CD4-positive, alpha-beta memory T cell (primary cell): ENCODE measurements at regions not wholly inside any gene's neighbourhood (a gene's known extent, or its start where the extent isn't known, plus 50 kb on each side); places are given as distances from the start of the nearest gene placed in this dataset.

Experiments
- CTCF ChIA-PET: fragments of 350-600 bp; sonication (Branson Sonifier 250); formaldehyde crosslinking; loops from one replicate; lab custom pipeline; 2021; ENCODE audit warnings: inconsistent platforms; ENCODE audit not compliant: partially characterized antibody; lab: Charles Lee
- POLR2A ChIA-PET: fragments of 350-600 bp; sonication (Branson Sonifier 250); formaldehyde crosslinking; loops from one replicate; lab custom pipeline; 2021; ENCODE audit not compliant: partially characterized antibody; lab: Charles Lee
- DNase-seq, 5 donors: peaks; one replicate each; pipeline versions ENCODE4 v3.0.0 to v3.0.0-alpha.2; 2020 to 2022; ENCODE audit warnings: mixed read lengths in 1 of 5
- H3K27ac ChIP-seq: one replicate; pipeline ENCODE4 v1.7.0; 2013; ENCODE audit warnings: low read depth, low read length
- H3K27me3 ChIP-seq: 2 replicates; pipeline ENCODE4 v1.7.0; 2013; ENCODE audit warnings: mild to moderate bottlenecking, low read length, moderate library complexity; ENCODE audit not compliant: insufficient read depth
- H3K36me3 ChIP-seq: 2 replicates; pipeline ENCODE4 v1.7.0; 2013; ENCODE audit warnings: mild to moderate bottlenecking, low read length, moderate library complexity; ENCODE audit not compliant: insufficient read depth
- H3K4me1 ChIP-seq: 2 replicates; pipeline ENCODE4 v1.7.0; 2013; ENCODE audit warnings: mild to moderate bottlenecking, low read length, moderate library complexity; ENCODE audit not compliant: insufficient read depth
- H3K4me3 ChIP-seq, 2 donors: one replicate each; pipeline ENCODE4 v1.7.0; 2013; ENCODE audit warnings: low read length in 2 of 2, mild to moderate bottlenecking in 1 of 2
- H3K9me3 ChIP-seq, 2 donors: one replicate each; pipeline ENCODE4 v1.7.0; 2013; ENCODE audit warnings: low read length in 2 of 2, control low read depth in 1 of 2; ENCODE audit not compliant: control insufficient read depth in 1 of 2
- H3K27ac Mint-ChIP-seq, 7 donors: one replicate each; pipeline ENCODE4 v1.8.0; 2020 to 2021; ENCODE audit warnings: mixed read lengths in 7 of 7, mild to moderate bottlenecking in 6 of 7, inconsistent platforms in 3 of 7, moderate library complexity in 3 of 7
- H3K27me3 Mint-ChIP-seq, 2 donors: one replicate each; pipeline ENCODE4 v1.8.0; 2020 to 2021; ENCODE audit warnings: mixed read lengths in 2 of 2
- H3K36me3 Mint-ChIP-seq, 2 donors: one replicate each; pipeline ENCODE4 v1.8.0; 2020 to 2021; ENCODE audit warnings: mixed read lengths in 2 of 2, inconsistent platforms in 1 of 2, mild to moderate bottlenecking in 1 of 2
- H3K4me1 Mint-ChIP-seq, 4 donors: one replicate each; pipeline ENCODE4 v1.8.0; 2020 to 2021; ENCODE audit warnings: mixed read lengths in 4 of 4, mild to moderate bottlenecking in 1 of 4
- H3K4me3 Mint-ChIP-seq, 8 donors: one replicate each; pipeline ENCODE4 v1.8.0; 2020 to 2021; ENCODE audit warnings: mixed read lengths in 8 of 8, mild to moderate bottlenecking in 7 of 8, moderate library complexity in 6 of 8, inconsistent platforms in 3 of 8
- H3K9me3 Mint-ChIP-seq, 8 donors: one replicate each; pipeline ENCODE4 v1.8.0; 2020 to 2021; ENCODE audit warnings: mixed read lengths in 8 of 8, mild to moderate bottlenecking in 5 of 8, inconsistent platforms in 3 of 8, moderate library complexity in 1 of 8
- intact Hi-C: fragments of 100-400 bp; cut with micrococcal nuclease; formaldehyde crosslinking; loops from one replicate; pipeline ENCODE4 v1.15.1; 2023

DNA sequence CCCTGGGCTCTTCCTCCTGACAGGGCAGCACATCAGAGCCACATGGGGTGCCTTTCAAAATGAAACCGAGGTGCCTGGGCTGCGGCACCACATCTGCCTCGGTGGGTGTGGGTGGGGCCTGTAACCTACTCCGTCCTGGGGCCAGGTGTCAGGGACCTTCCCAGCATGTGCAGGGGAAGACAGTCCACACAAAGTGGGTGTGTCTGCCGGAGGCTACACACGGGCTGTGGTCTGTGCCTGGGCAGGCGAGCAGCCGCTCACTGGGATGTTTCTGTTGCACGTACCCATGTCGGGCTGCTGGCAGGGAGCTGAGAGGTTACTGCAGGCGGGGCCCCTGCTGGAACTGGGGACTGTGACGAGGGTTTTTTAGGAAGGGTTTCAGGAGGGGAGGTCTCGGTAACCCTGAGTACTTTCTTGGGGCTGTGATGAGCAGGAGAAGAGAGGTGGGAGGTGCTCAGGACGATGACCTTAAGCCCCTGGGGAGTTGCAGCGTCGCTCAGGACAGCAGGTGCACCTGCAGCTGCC lies 351.2 kb downstream of the SEC14L1 start:
- Histone ChIP-seq H3K27ac (no peak overlapping the region), H3K4me1 (peaks cover 42% of the 10 kb centered on the region), H3K36me3 (peaks cover 83% of the 10 kb centered on the region), H3K27me3 (no peaks in the 10 kb centered on the region), H3K4me3 (no peak overlapping the region), H3K9me3 (no peaks in the 10 kb centered on the region)
- Mint-ChIP-seq H3K27me3 (no peaks in the 10 kb centered on the region), H3K4me3 (peak overlapping the region in 2 of 8 donors; percentile 13 to 63), H3K4me1 (peaks cover 8 to 61% (median 17%) of the 10 kb centered on the region in 4 donors), H3K27ac (peak overlapping the region; percentile 47 to 87 (median 70)), H3K36me3 (peaks cover 21 to 60% of the 10 kb centered on the region in 2 donors), H3K9me3 (no peaks in the 10 kb centered on the region)
- POLR2A ChIA-PET: interaction anchor here (1.1 to 8.4 kb wide), 16 partner anchors 10 to 160 kb away, joined by 3 to 74 read pairs (median 8); no protein-coding TSS in a partner anchor
- CTCF ChIA-PET: interaction anchor here (0.7 to 9.8 kb wide), 4 partner anchors 15 to 161 kb away, joined by 3 to 144 read pairs (median 7); no protein-coding TSS in a partner anchor
- intact Hi-C loops: loop anchor here (5.0 kb wide), 1 partner anchor 35 kb away; no protein-coding TSS in a partner anchor
- DNase-seq: peak in 2 of 5 donors; percentile 35 to 56

DNA sequence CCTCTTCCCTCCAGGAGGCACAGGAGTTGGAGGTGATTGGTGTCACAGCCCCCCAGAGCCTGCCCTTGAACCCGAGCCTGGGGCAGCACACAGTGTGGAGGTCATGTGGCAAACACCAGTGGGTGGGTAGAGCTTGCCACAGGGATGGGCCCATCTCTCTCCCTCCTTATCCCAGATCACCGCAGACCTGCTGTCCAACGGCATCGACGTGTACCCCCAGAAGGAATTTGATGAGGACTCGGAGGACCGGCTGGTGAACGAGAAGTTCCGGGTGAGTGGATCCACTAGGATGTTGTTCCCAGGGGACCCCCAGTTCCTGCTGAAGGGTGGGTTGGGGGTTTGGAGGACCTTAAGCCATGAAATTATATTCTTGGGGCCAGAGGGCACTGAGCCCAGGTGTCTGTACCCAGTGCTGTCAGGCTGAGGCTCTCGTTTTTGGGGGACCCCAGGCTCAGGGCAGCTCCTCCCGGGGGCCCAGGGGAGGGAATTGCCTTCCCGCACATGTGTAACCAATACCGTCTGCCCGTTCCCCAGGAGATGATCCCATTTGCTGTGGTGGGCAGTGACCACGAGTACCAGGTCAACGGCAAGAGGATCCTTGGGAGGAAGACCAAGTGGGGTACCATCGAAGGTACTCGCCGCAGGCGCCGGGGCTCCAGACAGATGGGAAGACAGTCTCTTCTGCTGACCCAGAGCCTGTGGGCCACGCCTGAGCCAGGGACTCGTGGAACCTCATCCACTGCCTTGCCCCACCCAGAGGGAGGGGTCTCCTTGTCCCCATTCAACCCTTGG lies 351.9 kb downstream of the SEC14L1 start:
- Histone ChIP-seq H3K4me1 (peaks cover 42% of the 10 kb centered on the region), H3K4me3 (no peak overlapping the region), H3K27me3 (no peaks in the 10 kb centered on the region), H3K9me3 (no peaks in the 10 kb centered on the region), H3K36me3 (peaks cover 83% of the 10 kb centered on the region), H3K27ac (no peak overlapping the region)
- intact Hi-C loops: loop anchor here (5.0 kb wide), 1 partner anchor 35 kb away; no protein-coding TSS in a partner anchor
- peak overlapping the region in 1 of 8 donors; percentile 13 for H3K4me3 Mint-ChIP-seq
- CTCF ChIA-PET: interaction anchor here (0.7 to 9.8 kb wide), 6 partner anchors 15 to 163 kb away, joined by 3 to 144 read pairs (median 7); no protein-coding TSS in a partner anchor
- no peak for DNase-seq
- no peaks in the 10 kb centered on the region for H3K9me3 Mint-ChIP-seq
- peaks cover 21 to 57% of the 10 kb centered on the region in 2 donors for H3K36me3 Mint-ChIP-seq
- peak overlapping the region in 6 of 7 donors; percentile 46 to 87 (median 64) for H3K27ac Mint-ChIP-seq
- H3K4me1 Mint-ChIP-seq: peaks cover 8 to 61% (median 17%) of the 10 kb centered on the region in 4 donors
- no peaks in the 10 kb centered on the region for H3K27me3 Mint-ChIP-seq
- POLR2A ChIA-PET: interaction anchor here (0.6 to 8.4 kb wide), 19 partner anchors 9 to 161 kb away, joined by 3 to 74 read pairs (median 5); no protein-coding TSS in a partner anchor

DNA sequence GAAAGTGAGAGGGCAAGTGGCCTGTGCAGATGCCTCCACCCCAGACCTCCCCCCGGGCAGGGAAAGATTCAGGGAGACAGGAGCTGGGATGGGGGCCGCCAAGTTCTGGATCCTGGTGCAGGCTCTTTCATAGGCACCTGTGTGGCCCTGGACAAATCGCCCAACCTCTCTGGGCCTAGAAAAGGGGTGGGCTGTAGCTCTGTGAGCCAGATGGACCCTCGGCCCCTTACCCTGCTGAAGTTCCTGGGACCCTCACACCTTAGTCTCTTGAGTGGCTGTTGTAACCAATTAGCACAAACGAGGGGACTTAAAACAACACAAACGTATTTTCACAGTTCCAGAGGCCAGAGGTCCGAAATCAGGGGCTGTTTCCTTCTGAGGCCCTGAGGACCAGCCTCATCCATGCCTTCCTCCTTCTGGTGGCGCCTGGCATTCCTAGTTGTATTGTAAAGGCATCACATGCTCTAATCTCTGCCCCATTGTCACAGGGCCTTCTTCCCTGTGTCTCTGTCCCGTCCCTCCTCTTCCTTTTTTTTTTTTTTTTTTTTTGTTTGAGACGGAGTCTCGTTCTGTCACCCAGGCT lies 352.6 kb downstream of the SEC14L1 start:
- H3K4me1 ChIP-seq: peaks cover 42% of the 10 kb centered on the region
- intact Hi-C loops: loop anchor here (5.0 kb wide), 1 partner anchor 36 kb away; no protein-coding TSS in a partner anchor
- Mint-ChIP-seq H3K36me3 (peaks cover 17 to 52% of the 10 kb centered on the region in 2 donors), H3K4me1 (peaks cover 8 to 61% (median 17%) of the 10 kb centered on the region in 4 donors), H3K27me3 (no peaks in the 10 kb centered on the region), H3K4me3 (peak overlapping the region in 1 of 8 donors; percentile 20), H3K9me3 (no peaks in the 10 kb centered on the region), H3K27ac (peak overlapping the region in 5 of 7 donors; percentile 25 to 89 (median 46))
- H3K36me3 ChIP-seq: peaks cover 79% of the 10 kb centered on the region
- no peak overlapping the region for H3K4me3 ChIP-seq
- no peaks in the 10 kb centered on the region for H3K27me3 ChIP-seq
- POLR2A ChIA-PET: interaction anchor here (0.6 to 8.4 kb wide), 16 partner anchors 11 to 122 kb away, joined by 3 to 74 read pairs (median 7); no protein-coding TSS in a partner anchor
- H3K9me3 ChIP-seq: no peaks in the 10 kb centered on the region
- no peak for DNase-seq
- no peak overlapping the region for H3K27ac ChIP-seq
- CTCF ChIA-PET: interaction anchor here (1.3 to 9.8 kb wide), 6 partner anchors 50 to 163 kb away, joined by 3 to 144 read pairs (median 9); no protein-coding TSS in a partner anchor

DNA sequence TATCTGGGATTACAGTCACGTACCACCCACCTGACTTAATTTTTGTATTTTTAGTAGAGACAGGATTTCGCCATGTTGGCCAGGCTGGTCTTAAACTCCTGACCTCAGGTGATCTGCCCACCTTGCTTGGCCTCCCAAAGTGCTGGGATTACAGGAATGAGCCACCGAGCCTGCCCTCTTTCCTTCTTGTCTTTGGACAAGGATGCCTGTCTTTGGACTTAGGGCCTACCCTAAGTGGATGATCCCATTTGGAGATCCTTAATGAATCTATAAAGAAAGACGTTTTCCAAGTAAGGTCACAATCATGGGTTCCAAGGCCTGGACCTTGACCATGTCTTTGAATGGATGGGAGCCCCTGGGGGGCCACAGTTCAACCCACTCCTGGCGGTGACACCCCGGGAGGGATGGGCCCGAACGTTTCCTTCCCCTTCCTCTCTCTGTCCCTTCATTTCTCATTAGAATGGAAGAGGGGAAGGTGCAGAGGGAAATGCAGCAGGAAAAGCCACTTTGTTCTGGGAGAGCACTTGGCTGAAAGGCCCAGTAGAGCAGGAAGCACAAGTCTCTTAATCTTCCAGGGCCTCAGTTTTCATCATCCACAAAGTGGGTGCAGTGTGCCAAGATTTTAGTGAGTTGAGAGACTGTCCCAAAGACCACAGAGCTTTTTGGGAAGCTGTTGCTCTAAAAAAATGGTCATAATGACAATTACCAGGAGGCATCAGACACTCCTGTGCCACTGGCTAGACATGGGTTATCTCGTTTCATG lies 353.3 kb downstream of the SEC14L1 start:
- peaks cover 8 to 53% (median 17%) of the 10 kb centered on the region in 4 donors for H3K4me1 Mint-ChIP-seq
- H3K9me3 Mint-ChIP-seq: no peaks in the 10 kb centered on the region
- no peaks in the 10 kb centered on the region for H3K27me3 ChIP-seq
- POLR2A ChIA-PET: interaction anchor here (0.7 to 8.4 kb wide), 38 partner anchors 12 to 169 kb away, joined by 3 to 74 read pairs (median 6); no protein-coding TSS in a partner anchor
- peaks cover 15 to 44% of the 10 kb centered on the region in 2 donors for H3K36me3 Mint-ChIP-seq
- H3K4me3 ChIP-seq: no peak overlapping the region
- intact Hi-C loops: loop anchor here (1.0 to 5.0 kb wide), 2 partner anchors 37 to 163 kb away; no protein-coding TSS in a partner anchor
- DNase-seq: no peak
- CTCF ChIA-PET: interaction anchor here (0.7 to 9.8 kb wide), 30 partner anchors 12 to 547 kb away, joined by 3 to 144 read pairs (median 5); no protein-coding TSS in a partner anchor
- H3K36me3 ChIP-seq: peaks cover 77% of the 10 kb centered on the region
- H3K27ac Mint-ChIP-seq: peak overlapping the region; percentile 32 to 89 (median 55)
- peak overlapping the region; percentile 10 for H3K27ac ChIP-seq
- peaks cover 42% of the 10 kb centered on the region for H3K4me1 ChIP-seq
- H3K4me3 Mint-ChIP-seq: peak overlapping the region in 1 of 8 donors; percentile 20
- no peaks in the 10 kb centered on the region for H3K27me3 Mint-ChIP-seq
- H3K9me3 ChIP-seq: no peaks in the 10 kb centered on the region

DNA sequence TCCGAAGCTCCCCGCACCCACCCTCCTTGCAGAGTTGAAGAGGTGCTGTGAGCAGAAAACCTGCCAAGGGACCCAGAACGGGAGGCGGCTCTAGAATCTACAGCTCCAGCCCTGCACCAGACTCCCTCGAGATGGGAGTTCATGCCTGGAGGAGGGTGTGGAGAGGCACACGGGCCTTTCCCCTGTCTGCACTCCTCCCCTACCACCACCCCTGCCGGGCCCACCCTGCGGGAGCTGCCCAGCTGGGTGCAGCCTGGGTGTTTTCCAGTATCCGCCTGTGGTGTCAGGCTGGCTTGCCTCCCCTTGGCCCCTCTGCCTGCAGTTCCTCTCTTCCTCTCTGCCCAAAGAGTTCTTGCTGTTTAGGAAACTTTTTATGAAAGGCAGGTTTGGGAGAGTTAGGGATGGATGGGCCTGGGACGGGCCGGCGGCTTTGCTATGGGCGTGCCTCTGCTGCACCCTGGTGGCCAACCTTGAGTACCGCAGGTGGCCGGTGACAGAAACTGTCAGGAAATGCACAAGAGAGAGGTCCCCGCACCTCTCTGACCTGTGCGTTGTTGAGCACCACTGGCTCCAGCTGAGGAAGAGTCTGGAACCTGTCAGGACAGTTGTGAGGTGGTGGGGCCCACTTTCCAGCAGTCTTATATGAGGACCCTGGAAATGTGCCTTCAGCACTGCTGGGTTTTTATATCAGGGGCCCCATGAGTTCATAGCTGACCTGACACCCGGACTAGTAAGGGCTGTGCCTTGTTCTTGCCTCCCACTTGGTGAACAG lies 354.1 kb downstream of the SEC14L1 start:
- peak; percentile 64 to 78 (median 70) for DNase-seq
- H3K4me3 Mint-ChIP-seq: peak overlapping the region in 2 of 8 donors; percentile 5 to 35
- H3K27me3 Mint-ChIP-seq: no peaks in the 10 kb centered on the region
- H3K4me3 ChIP-seq: no peak overlapping the region
- H3K4me1 ChIP-seq: peaks cover 41% of the 10 kb centered on the region
- no peaks in the 10 kb centered on the region for H3K9me3 Mint-ChIP-seq
- H3K4me1 Mint-ChIP-seq: peaks cover 8 to 45% (median 17%) of the 10 kb centered on the region in 4 donors
- intact Hi-C loops: loop anchor here (1.0 to 5.0 kb wide), 5 partner anchors 38 to 164 kb away; no protein-coding TSS in a partner anchor
- peaks cover 22 to 48% of the 10 kb centered on the region in 2 donors for H3K36me3 Mint-ChIP-seq
- peak overlapping the region; percentile 57 to 94 (median 87) for H3K27ac Mint-ChIP-seq
- H3K27ac ChIP-seq: peak overlapping the region; percentile 10
- ChIA-PET CTCF (interaction anchor here (0.7 to 9.8 kb wide), 33 partner anchors 12 to 546 kb away, joined by 3 to 144 read pairs (median 5); no protein-coding TSS in a partner anchor), POLR2A (interaction anchor here (0.7 to 8.4 kb wide), 33 partner anchors 13 to 170 kb away, joined by 3 to 74 read pairs (median 6); no protein-coding TSS in a partner anchor)
- H3K9me3 ChIP-seq: no peaks in the 10 kb centered on the region
- H3K27me3 ChIP-seq: no peaks in the 10 kb centered on the region
- H3K36me3 ChIP-seq: peaks cover 77% of the 10 kb centered on the region
